Cardiac fibroblast (primary cell): ENCODE measurements at regions not wholly inside any gene's neighbourhood (a gene's known extent, or its start where the extent isn't known, plus 50 kb on each side); places are given as distances from the start of the nearest gene placed in this dataset.

Experiments
- DNase-seq, 2 donors: peaks; one replicate each; pipeline versions ENCODE4 v3.0.0 to v3.0.0-alpha.2; 2010; ENCODE audit warnings: low read depth in 2 of 2
- H3K4me3 ChIP-seq, 2 donors: replicated peaks in 1 of 2; 1 replicate in 1 of 2; 2 replicates in 1 of 2; pipeline ENCODE4 v1.5.1; 2011; ENCODE audit warnings: low read depth in 2 of 2, low read length in 2 of 2, mild to moderate bottlenecking in 2 of 2, moderate library complexity in 1 of 2
- TF ChIP-seq, protein P1 (sequence below): IDR thresholded peaks from one replicate; pipeline ENCODE4 v1.5.1; 2011; ENCODE audit warnings: low read depth, mild to moderate bottlenecking, low read length, inconsistent platforms

DNA sequence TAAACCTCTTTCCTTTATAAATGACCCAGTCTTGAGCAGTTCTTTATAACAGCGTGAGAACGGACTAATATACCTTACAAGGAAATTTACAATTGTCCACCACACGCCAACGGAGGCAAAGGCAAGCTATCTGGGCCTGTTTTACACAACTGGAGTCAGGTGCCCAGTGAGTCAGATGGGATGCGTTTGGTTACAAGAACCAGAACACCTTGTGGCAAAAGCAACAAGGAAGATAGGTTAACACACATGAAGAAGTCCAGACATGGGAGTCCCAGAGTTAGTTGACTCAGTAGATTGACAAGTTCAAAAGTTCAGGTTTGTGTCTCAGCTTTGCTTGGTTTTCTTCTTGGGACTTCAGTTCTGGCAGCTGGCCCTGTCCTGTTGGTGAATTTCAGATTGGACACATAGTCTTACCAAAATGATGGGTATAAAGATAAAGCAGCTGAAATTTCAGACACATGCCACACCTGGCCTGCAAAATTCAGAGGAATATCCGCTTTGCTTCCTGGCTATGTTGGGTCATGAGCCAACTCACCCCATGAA lies 97.9 kb downstream of the PXDC1 start:
- no peak for DNase-seq
- H3K4me3 ChIP-seq: no peak overlapping the region
- TF ChIP-seq, protein P1, sequence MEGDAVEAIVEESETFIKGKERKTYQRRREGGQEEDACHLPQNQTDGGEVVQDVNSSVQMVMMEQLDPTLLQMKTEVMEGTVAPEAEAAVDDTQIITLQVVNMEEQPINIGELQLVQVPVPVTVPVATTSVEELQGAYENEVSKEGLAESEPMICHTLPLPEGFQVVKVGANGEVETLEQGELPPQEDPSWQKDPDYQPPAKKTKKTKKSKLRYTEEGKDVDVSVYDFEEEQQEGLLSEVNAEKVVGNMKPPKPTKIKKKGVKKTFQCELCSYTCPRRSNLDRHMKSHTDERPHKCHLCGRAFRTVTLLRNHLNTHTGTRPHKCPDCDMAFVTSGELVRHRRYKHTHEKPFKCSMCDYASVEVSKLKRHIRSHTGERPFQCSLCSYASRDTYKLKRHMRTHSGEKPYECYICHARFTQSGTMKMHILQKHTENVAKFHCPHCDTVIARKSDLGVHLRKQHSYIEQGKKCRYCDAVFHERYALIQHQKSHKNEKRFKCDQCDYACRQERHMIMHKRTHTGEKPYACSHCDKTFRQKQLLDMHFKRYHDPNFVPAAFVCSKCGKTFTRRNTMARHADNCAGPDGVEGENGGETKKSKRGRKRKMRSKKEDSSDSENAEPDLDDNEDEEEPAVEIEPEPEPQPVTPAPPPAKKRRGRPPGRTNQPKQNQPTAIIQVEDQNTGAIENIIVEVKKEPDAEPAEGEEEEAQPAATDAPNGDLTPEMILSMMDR: no peak

DNA sequence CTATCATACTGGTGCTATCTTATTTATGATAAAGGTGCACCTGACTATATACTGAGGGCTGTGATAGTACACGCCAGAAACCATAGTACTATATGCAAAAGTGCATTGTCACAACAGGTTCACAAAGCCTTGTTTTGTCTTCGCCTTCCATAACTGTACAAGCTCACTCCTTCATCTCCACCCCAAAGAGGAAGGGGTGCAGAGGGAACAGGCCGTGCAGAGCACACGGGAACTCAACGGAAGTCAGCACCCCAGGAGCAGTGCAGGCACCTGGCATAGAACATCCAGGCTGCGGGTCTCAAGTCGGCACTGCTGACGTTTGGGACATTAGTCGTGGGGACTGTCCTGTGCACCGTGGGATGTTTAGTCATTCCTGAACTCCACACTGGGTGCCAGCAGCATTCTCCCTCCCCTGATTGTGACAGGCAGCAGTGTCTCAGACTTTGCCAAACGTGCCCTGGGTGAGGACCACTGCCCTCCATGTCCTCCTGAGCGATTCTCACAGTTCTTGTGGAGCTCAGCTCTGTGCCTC lies 99.7 kb downstream of the PXDC1 start:
- H3K4me3 ChIP-seq: no peak overlapping the region
- TF ChIP-seq, protein P1: no peak

DNA sequence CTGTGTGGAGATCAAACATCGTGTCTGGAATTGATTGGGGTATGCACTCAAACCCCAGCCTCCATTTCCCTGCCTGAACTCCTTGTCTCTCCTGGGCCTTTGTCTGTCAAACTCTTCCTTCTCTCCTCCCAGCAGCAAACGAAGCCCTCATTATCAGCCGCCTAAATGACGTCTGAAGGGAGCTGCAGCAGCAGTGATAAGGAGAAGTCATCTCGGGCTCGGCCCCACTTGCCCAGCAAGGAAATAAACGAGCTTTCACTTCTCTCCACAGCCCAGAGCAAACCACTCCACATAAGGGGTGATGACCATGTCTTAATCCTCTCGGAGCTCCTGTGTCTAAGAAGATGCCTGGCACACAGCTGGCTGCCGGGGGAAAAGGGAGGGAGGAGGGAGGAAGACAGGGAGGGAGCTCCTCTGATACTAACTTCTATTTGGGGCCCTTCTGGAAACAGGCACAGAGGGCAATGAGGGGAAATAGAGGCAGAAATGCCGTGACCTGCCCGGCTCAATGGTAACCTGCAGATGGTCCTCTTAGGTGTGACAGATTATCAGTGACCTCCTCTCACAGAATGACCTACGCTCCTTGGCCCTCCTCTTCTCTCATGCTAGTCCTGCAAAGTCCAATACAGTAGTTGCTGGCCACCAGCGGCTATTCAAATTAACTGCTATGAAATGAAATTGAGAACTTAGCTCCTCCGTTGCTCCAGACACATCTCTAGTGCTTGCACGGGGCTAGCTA lies 100.4 kb downstream of the PXDC1 start:
- no peak overlapping the region for H3K4me3 ChIP-seq
- TF ChIP-seq, protein P1: no peak
- no peak for DNase-seq

More for the DNA sequence above, 99.7 kb downstream of the PXDC1 start:
- DNase-seq: no peak

DNA sequence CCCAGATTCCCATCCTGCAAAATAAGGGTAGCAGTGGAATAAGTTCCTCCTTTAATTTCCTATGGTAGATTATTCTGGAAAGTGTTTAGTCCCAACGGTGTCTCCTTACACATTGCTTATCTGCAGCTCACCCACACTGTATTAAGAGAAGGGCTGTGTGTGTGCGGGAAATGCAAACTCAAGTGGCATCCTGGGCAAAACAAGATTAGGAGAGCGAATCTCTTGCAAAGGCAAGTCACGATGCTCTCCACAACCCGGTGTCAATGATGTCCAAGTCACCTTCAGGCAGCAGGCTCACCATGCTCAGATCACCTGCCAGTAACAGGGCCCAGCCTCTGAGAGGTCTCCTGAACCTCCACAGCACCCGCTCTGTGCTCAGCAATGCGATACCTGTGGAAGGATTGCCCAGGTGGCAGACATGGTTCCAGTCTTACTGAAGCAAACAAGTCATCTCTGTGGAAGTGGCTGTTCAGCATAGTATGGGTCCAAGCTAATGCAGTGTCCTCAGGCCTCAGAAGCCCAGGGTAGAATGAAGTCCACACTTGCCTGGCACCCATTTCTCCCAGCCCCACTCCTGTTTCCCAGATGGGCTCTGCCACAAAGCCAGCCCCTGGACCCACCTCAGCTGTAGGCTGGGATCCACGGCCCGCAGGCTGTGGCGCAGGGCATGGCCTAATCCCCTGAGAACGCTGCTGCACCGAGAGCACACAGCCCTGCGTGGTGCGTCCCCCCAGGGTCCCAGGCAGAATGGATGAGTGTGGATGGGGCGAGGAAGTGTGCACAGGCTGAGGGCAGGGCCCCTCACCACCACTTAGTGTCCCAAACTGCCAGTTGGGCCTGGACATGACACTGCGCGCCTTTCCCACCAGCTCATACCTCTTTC lies 101.2 kb downstream of the PXDC1 start:
- TF ChIP-seq, protein P1: no peak
- no peak for DNase-seq
- H3K4me3 ChIP-seq: no peak overlapping the region

DNA sequence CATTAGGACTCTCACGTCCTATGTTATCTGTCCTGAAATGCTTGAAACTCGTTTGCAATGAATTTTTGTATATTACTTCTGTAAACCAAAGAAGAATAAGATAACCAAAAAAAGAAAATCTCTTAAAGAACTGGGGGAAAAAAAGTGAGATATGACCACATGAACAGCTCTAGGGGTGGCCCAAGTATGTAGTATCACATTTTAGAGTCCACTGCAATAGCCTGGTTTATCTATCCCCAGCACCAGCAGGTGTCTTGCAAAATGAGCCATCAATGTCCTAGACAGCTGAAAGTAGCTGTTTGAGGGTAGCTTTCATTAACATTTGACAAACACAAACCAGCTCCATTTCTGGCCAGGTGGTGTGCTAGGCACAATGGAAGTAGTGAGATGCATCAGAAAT lies 102.8 kb downstream of the PXDC1 start:
- TF ChIP-seq, protein P1: no peak
- no peak overlapping the region for H3K4me3 ChIP-seq
- no peak for DNase-seq

DNA sequence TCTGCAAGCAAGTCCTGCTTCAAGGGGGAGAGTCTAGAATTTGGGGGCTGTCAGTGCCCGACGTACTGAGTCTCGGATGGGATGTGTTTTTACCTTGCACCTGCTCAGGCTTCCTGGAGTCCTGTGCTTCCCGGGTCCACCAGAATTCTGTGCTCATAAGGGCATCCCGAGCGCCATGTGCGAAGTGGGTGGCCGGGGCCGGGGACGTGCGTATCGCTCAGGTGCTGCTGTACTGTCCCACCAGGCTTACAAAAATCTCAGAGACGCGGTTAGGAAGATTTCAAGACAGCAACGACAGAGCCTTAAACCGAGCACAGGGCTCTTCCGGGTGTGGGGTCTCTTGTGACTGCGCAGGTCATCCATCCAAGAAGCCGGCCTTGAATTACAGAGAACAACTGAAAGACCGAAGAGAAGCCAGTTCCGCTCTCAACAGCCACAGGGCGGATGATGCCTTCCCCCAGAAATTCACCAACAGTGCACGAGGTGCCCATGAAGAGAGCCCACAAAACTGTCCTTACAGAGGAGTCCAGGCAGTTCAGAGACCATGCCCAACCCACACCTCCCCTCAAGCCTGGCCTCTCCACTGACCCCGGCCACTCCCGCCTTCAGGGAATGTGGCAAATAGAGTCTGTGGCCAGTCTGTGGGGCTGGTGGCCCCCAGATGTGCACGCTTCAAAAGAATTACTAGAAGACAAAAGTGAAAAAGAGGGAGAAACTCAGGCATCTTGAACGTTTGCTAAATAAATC lies 104.7 kb downstream of the PXDC1 start:
- no peak for DNase-seq
- H3K4me3 ChIP-seq: no peak overlapping the region

More for the DNA sequence above, 104.7 kb downstream of the PXDC1 start:
- TF ChIP-seq, protein P1: no peak
